NCI-H1417 (cell line): ENCODE measurements at regions not wholly inside any gene's neighbourhood (a gene's known extent, or its start where the extent isn't known, plus 50 kb on each side); places are given as distances from the start of the nearest gene placed in this dataset.

ENCODE experiments used
- DNase-seq, 3 experiments: peaks; one replicate each; lab custom pipeline; 2025; lab: John Stamatoyannopoulos, UW

- no peak for DNase-seq
Observed at GRCh38 chr3:189049458-189050236, 122.1 kb upstream of the TPRG1 start.

- no peak for DNase-seq
Observed at GRCh38 chr3:189053322-189053721, 118.4 kb upstream of the TPRG1 start.

- no peak for DNase-seq
Observed at GRCh38 chr3:189056646-189057335, 115.0 kb upstream of the TPRG1 start.

- DNase-seq: no peak
Observed at GRCh38 chr3:189057369-189057768, 114.4 kb upstream of the TPRG1 start.

GRCh38 chr3:189058071-189058470, 113.7 kb upstream of the TPRG1 start:
- DNase-seq: peak in 1 of 3 experiments; percentile 16

GRCh38 chr3:189070965-189071364, 100.8 kb upstream of the TPRG1 start:
- no peak for DNase-seq

GRCh38 chr3:189071446-189071845, 100.3 kb upstream of the TPRG1 start:
- DNase-seq: peak in 2 of 3 experiments; percentile 16 to 74

GRCh38 chr3:189076449-189076848, 95.3 kb upstream of the TPRG1 start:
- no peak for DNase-seq

GRCh38 chr3:189080745-189081144, 91.0 kb upstream of the TPRG1 start:
- no peak for DNase-seq

GRCh38 chr3:189082666-189083427, 88.9 kb upstream of the TPRG1 start:
- DNase-seq: no peak

- DNase-seq: no peak
Observed at GRCh38 chr3:189084620-189085019, 87.2 kb upstream of the TPRG1 start.

- no peak for DNase-seq
Observed at GRCh38 chr3:189092547-189092946, 79.2 kb upstream of the TPRG1 start.

GRCh38 chr3:189094539-189094938, 77.2 kb upstream of the TPRG1 start:
- peak in 1 of 3 experiments; percentile 74 for DNase-seq

- DNase-seq: peak in 2 of 3 experiments; percentile 27 to 72
Observed at GRCh38 chr3:189096092-189096491, 75.7 kb upstream of the TPRG1 start.

GRCh38 chr3:189099031-189099471, 72.7 kb upstream of the TPRG1 start:
- DNase-seq: no peak

- no peak for DNase-seq
Observed at GRCh38 chr3:189099505-189100290, 72.1 kb upstream of the TPRG1 start.

- DNase-seq: no peak
Observed at GRCh38 chr3:189100866-189101265, 70.9 kb upstream of the TPRG1 start.

- no peak for DNase-seq
Observed at GRCh38 chr3:189101594-189101993, 70.2 kb upstream of the TPRG1 start.

GRCh38 chr3:189103208-189103607, 68.6 kb upstream of the TPRG1 start:
- no peak for DNase-seq

GRCh38 chr3:189108067-189108466, 63.7 kb upstream of the TPRG1 start:
- DNase-seq: peak in 2 of 3 experiments; percentile 33 to 79

- no peak for DNase-seq
Observed at GRCh38 chr3:189108735-189109134, 63.0 kb upstream of the TPRG1 start.

GRCh38 chr3:189109145-189109544, 62.6 kb upstream of the TPRG1 start:
- DNase-seq: no peak
